ENCODE measurements at regions not wholly inside any gene's neighbourhood (a gene's known extent, or its start where the extent isn't known, plus 50 kb on each side); places are given as distances from the start of the nearest gene placed in this dataset.

DNA sequence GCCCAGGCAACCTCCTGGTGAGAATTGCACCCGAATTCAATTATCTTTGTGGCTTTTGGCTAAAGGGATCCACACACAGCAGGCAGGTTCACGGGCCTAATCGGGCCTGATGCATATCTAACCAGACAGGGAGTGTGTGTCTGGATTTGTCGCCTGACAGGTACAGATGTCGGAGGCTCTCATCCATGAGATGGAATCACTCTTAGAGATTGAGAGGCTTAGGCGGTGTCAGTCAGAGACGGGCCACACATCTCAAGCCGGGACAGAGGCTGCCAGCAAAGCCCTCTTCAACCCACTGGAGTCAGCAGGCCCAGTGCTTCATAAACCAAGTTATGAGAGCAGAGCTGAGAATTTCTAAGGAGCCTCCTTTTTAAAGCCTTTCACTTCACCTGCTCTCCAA, 247.0 kb downstream of the LRFN2 start:
- no peak for TF ChIP-seq ZNF274 (IDR thresholded peaks at IDR 0.05; ENCODE audit: low read depth, low read length)
- TF ChIP-seq YY1 (IDR thresholded peaks at IDR 0.05; ENCODE audit: insufficient read depth, insufficient read length) = no peak
- TF ChIP-seq SUZ12 (IDR thresholded peaks at IDR 0.05; ENCODE audit: extremely low read depth, insufficient read depth, insufficient read length) = no peak

Measured in NT2/D1 (cell line).